ENCODE measurements at regions not wholly inside any gene's neighbourhood (a gene's known extent, or its start where the extent isn't known, plus 50 kb on each side); places are given as distances from the start of the nearest gene placed in this dataset.
"Not testable (repeated sequence)": the region's sequence is repeated elsewhere in the genome, so short reads cannot be mapped to it uniquely, and the experiment has no call there.

GRCh38 chr3:71986606-71987005 lies 201.7 kb upstream of the PROK2 start:
- Histone ChIP-seq H3K4me1 (no peaks in the 10 kb centered on the region), H3K4me3 (no peak overlapping the region), H3K9me3 (no peaks in the 10 kb centered on the region), H3K36me3 (no peaks in the 10 kb centered on the region), H3K27ac (no peak overlapping the region), H3K27me3 (no peaks in the 10 kb centered on the region)
- ATAC-seq = no peak
- 80 to 91% methylated on average over 2 to 4 of the region's 6 CpGs for WGBS, 2 donors (ENCODE audit: low coverage in 1 of 2)
- TF ChIP-seq CTCF (IDR thresholded peaks at IDR 0.05) (no peak), EP300 (IDR thresholded peaks at IDR 0.05) (no peak), POLR2AphosphoS5 (IDR thresholded peaks at IDR 0.05) (no peak), POLR2A (IDR thresholded peaks at IDR 0.05) (no peak)

DNA sequence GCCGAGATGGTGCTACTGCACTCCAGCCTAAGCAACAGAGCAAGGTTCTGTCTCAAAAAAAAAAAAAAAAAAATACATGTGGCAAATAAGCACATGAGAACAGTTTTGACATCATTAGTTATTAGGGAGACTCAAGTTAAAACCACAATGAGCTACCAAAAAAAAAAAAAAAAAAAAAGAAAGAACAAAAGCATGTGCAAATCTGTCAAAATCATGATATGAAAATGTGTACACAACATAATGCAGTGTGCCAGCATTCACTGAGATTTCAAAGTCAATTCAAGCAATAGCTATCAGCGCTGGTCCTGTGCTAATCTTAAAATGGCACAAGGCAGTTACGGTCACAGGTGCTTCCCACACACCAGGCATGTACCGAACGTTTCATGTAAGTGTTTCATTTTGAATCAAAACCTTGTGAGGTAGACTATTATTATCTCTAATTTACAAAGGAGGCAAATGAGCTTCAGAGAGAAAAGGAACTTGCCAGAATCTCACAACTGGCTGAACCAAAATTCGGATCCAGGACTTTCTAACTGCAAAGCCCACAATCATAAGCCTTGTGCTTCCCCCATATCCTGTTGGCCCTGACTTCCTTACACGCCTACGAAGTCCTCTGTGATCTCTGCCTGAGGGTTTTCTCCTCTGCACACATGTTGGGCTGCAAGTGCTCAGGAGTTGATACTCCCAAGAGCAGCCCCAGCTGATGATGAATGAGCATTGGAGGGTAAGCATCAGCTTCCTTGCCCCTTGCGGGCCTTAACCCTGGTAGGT lies 200.1 kb upstream of the PROK2 start:
- WGBS, 2 donors (ENCODE audit: low coverage in 1 of 2) = 65% methylated on average over 5 to 6 of the region's 9 CpGs
- Histone ChIP-seq H3K4me1 (no peaks in the 10 kb centered on the region), H3K4me3 (no peak overlapping the region), H3K27ac (no peak overlapping the region), H3K27me3 (no peaks in the 10 kb centered on the region), H3K36me3 (no peaks in the 10 kb centered on the region), H3K9me3 (no peaks in the 10 kb centered on the region)
- TF ChIP-seq EP300 (IDR thresholded peaks at IDR 0.05) (no peak), CTCF (IDR thresholded peaks at IDR 0.05) (no peak), POLR2AphosphoS5 (IDR thresholded peaks at IDR 0.05) (no peak)
- no peak for ATAC-seq

GRCh38 chr3:71983694-71984093 lies 198.7 kb upstream of the PROK2 start:
- Histone ChIP-seq H3K27me3 (no peaks in the 10 kb centered on the region), H3K9me3 (no peaks in the 10 kb centered on the region), H3K36me3 (no peaks in the 10 kb centered on the region), H3K4me1 (no peaks in the 10 kb centered on the region), H3K4me3 (no peak overlapping the region), H3K27ac (no peak overlapping the region)
- ATAC-seq = no peak
- TF ChIP-seq POLR2A (IDR thresholded peaks at IDR 0.05) (no peak), CTCF (IDR thresholded peaks at IDR 0.05) (no peak), EP300 (IDR thresholded peaks at IDR 0.05) (no peak), POLR2AphosphoS5 (IDR thresholded peaks at IDR 0.05) (no peak)
- 90% methylated on average over 4 of the region's 4 CpGs; no CpG with 5 or more reads in 1 of the 2 donors for WGBS, 2 donors (ENCODE audit: low coverage in 1 of 2)

DNA sequence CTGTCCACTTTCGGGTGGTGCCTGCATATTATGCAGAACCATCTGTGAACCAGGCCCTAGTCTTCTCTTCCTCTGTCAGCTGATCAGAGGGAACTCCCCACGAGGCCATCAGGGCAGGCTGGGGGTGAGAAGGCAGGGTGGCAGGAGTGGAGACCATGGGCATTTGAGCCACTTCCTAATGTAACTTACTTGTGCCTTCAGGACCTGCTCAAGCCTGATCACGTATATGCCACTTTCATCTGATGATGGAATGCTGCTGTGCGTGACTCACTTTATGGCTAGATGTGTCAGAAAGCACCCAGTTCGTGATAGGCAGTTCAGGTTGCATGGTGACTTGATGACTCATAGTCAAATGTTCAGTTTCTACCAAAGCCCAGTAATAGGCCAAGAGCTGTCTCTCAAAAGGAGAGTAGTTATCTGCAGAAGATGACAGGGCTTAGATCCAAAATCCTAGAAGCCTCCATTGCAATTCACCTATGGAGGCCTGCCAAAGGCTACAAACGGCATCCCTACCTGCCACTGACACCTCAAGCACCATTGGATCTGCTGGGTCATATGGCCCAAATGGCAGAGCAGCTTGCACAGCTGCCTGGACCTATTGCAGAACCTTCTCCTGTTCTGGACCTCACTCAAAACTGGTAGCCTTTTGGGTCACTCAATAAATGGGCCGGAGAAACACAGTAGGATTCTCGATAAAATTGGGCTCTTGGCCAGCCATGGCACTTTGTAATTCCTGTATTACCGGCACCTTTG lies 197.7 kb upstream of the PROK2 start:
- H3K36me3 ChIP-seq, H3K27me3 ChIP-seq, H3K27ac ChIP-seq, ATAC-seq, H3K4me1 ChIP-seq, H3K4me3 ChIP-seq, H3K9me3 ChIP-seq: not testable (repeated sequence)
- WGBS, 2 donors (ENCODE audit: low coverage in 1 of 2) = 44 to 64% methylated on average over 1 to 4 of the region's 9 CpGs

GRCh38 chr3:71979175-71979574 lies 194.2 kb upstream of the PROK2 start:
- no peak overlapping the region for H3K4me3 ChIP-seq
- H3K4me1 ChIP-seq = no peaks in the 10 kb centered on the region
- no peaks in the 10 kb centered on the region for H3K9me3 ChIP-seq
- TF ChIP-seq POLR2A (IDR thresholded peaks at IDR 0.05) (no peak), POLR2AphosphoS5 (IDR thresholded peaks at IDR 0.05) (no peak), CTCF (IDR thresholded peaks at IDR 0.05) (no peak), EP300 (IDR thresholded peaks at IDR 0.05) (no peak)
- peaks cover 9% of the 10 kb centered on the region for H3K27me3 ChIP-seq
- ATAC-seq = no peak
- no peaks in the 10 kb centered on the region for H3K36me3 ChIP-seq
- 81 to 89% methylated on average over 3 of the region's 3 CpGs for WGBS, 2 donors (ENCODE audit: low coverage in 1 of 2)
- H3K27ac ChIP-seq = no peak overlapping the region

All from gastroesophageal sphincter (tissue), 4 donors.